Keratinocyte (primary cell): ENCODE measurements at regions not wholly inside any gene's neighbourhood (a gene's known extent, or its start where the extent isn't known, plus 50 kb on each side); places are given as distances from the start of the nearest gene placed in this dataset.

ENCODE experiments used
- EZH2 ChIP-seq: IDR thresholded peaks from one replicate; pipeline ENCODE4 v1.6.1; 2012; ENCODE audit warnings: inconsistent platforms, mild to moderate bottlenecking, low read length, moderate library complexity
- TF ChIP-seq, protein P1 (sequence below), 3 experiments: IDR thresholded peaks in 1 of 3; conservative IDR thresholded peaks in 1 of 3; optimal IDR thresholded peaks in 1 of 3; 2 replicates in 2 of 3; 3 replicates in 1 of 3; pipeline versions ENCODE3 to v1.5.1; 2011; ENCODE audit warnings: low read length in 3 of 3, mild to moderate bottlenecking in 3 of 3, moderate library complexity in 2 of 3, control low read depth in 1 of 3, inconsistent platforms in 1 of 3; ENCODE audit not compliant: insufficient read depth in 2 of 3; ENCODE audit errors: extremely low read depth in 1 of 3

GRCh38 chr16:51916814-51917213 lies 630.1 kb downstream of the TOX3 start:
- TF ChIP-seq, protein P1, sequence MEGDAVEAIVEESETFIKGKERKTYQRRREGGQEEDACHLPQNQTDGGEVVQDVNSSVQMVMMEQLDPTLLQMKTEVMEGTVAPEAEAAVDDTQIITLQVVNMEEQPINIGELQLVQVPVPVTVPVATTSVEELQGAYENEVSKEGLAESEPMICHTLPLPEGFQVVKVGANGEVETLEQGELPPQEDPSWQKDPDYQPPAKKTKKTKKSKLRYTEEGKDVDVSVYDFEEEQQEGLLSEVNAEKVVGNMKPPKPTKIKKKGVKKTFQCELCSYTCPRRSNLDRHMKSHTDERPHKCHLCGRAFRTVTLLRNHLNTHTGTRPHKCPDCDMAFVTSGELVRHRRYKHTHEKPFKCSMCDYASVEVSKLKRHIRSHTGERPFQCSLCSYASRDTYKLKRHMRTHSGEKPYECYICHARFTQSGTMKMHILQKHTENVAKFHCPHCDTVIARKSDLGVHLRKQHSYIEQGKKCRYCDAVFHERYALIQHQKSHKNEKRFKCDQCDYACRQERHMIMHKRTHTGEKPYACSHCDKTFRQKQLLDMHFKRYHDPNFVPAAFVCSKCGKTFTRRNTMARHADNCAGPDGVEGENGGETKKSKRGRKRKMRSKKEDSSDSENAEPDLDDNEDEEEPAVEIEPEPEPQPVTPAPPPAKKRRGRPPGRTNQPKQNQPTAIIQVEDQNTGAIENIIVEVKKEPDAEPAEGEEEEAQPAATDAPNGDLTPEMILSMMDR (optimal IDR thresholded peaks at IDR 0.05 in 1 of 3, IDR thresholded peaks at IDR 0.05 in 1 of 3, conservative IDR thresholded peaks at IDR 0.05 in 1 of 3; ENCODE audit: extremely low read depth in 1 of 3, insufficient read depth in 2 of 3, low read length in 3 of 3), result no peak
- no peak for TF ChIP-seq EZH2
